ENCODE measurements at regions not wholly inside any gene's neighbourhood (a gene's known extent, or its start where the extent isn't known, plus 50 kb on each side); places are given as distances from the start of the nearest gene placed in this dataset.
A peak's percentile ranks its signal among the peaks of the same experiment; 100 is the strongest.

DNA sequence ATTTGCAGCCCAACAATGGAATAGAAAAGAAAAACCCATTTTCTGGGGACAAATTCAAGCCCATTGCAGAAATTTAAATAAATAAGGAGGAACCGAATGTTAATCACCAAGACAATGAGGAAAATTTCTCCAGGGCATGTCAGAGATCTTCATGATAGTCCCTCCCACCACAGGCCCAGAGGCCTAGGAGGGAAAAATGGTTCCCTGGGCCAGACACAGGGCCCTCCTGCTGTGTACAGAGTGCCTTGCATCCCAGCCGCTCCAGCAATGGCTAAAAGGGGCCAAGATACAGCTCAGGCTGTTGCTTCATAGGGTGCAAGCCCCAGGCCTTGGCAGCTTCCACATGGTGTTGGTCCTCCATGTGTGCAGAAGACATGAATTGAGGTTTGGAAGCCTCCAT, 73.4 kb upstream of the FOXE1 start:
- Mint-ChIP-seq H3K36me3 (ENCODE audit: low read depth) (peaks cover 35% of the 10 kb centered on the region), H3K9me3 (peaks cover 24% of the 10 kb centered on the region), H3K4me3 (no peak overlapping the region), H3K27ac (no peak overlapping the region), H3K27me3 (ENCODE audit: insufficient read depth) (peaks cover 5% of the 10 kb centered on the region; the same call in 1 of the 2 replicates), H3K4me1 (ENCODE audit: low read depth) (peaks cover 6% of the 10 kb centered on the region)
- DNase-seq, result no peak
- TF ChIP-seq, protein P1, sequence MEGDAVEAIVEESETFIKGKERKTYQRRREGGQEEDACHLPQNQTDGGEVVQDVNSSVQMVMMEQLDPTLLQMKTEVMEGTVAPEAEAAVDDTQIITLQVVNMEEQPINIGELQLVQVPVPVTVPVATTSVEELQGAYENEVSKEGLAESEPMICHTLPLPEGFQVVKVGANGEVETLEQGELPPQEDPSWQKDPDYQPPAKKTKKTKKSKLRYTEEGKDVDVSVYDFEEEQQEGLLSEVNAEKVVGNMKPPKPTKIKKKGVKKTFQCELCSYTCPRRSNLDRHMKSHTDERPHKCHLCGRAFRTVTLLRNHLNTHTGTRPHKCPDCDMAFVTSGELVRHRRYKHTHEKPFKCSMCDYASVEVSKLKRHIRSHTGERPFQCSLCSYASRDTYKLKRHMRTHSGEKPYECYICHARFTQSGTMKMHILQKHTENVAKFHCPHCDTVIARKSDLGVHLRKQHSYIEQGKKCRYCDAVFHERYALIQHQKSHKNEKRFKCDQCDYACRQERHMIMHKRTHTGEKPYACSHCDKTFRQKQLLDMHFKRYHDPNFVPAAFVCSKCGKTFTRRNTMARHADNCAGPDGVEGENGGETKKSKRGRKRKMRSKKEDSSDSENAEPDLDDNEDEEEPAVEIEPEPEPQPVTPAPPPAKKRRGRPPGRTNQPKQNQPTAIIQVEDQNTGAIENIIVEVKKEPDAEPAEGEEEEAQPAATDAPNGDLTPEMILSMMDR (IDR thresholded peaks at IDR 0.05), result no peak

DNA sequence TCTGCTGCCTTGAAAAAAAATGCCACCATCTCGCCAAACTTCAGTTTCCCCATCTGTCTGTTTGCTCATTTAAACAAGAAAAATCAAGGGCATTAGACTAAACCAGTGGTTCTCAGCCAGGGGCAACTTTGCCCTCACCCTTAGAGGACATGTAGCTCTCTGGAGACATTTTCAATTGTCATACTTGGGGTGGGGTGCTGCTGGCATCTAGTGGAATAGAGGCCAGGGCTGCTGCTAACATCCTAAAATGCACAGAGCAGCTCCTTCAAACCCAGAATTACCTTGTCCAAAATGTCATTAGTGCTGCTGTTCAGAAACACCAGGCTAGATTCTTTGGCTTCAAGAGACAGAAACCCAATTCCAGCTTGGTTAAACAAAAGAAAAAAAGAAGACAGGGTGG, 71.1 kb upstream of the FOXE1 start:
- peaks cover 5% of the 10 kb centered on the region; the same call in 1 of the 2 replicates for H3K27me3 Mint-ChIP-seq (ENCODE audit: insufficient read depth)
- peaks cover 24% of the 10 kb centered on the region for H3K9me3 Mint-ChIP-seq
- H3K36me3 Mint-ChIP-seq (ENCODE audit: low read depth), result peaks cover 30% of the 10 kb centered on the region
- DNase-seq, result no peak
- no peak overlapping the region for H3K4me3 Mint-ChIP-seq
- H3K27ac Mint-ChIP-seq, result no peak overlapping the region
- H3K4me1 Mint-ChIP-seq (ENCODE audit: low read depth), result peaks cover 10% of the 10 kb centered on the region
- TF ChIP-seq, protein P1 (IDR thresholded peaks at IDR 0.05), result no peak

DNA sequence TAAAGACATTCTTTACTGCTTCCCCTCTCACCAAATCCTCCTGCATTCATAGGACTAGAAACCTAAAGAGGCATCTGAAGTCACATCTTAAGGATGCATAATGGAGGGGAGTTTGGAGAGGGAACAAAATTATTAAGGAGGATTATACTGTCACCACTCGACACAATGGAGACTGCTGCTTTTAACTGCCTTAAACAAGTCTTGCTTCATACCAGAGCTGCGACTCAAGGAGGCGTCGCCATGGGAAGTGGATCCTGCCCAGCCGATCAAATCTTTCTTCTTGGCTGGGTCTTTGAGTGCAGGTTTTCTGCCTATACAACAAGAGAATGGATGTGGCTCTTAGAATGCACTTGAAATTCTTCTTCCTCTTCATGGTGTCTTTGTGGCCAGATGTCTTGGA, 66.7 kb upstream of the FOXE1 start:
- H3K27ac Mint-ChIP-seq, result peak overlapping the region; percentile 51; the same call in 1 of the 2 replicates
- peaks cover 10% of the 10 kb centered on the region for H3K4me1 Mint-ChIP-seq (ENCODE audit: low read depth)
- peak; percentile 60 for DNase-seq
- peak overlapping the region; percentile 20; the same call in 1 of the 2 replicates for H3K4me3 Mint-ChIP-seq
- TF ChIP-seq, protein P1 (IDR thresholded peaks at IDR 0.05), result no peak
- peaks cover 7% of the 10 kb centered on the region for H3K27me3 Mint-ChIP-seq (ENCODE audit: insufficient read depth)
- no peaks in the 10 kb centered on the region for H3K9me3 Mint-ChIP-seq
- H3K36me3 Mint-ChIP-seq (ENCODE audit: low read depth), result peaks cover 7% of the 10 kb centered on the region

DNA sequence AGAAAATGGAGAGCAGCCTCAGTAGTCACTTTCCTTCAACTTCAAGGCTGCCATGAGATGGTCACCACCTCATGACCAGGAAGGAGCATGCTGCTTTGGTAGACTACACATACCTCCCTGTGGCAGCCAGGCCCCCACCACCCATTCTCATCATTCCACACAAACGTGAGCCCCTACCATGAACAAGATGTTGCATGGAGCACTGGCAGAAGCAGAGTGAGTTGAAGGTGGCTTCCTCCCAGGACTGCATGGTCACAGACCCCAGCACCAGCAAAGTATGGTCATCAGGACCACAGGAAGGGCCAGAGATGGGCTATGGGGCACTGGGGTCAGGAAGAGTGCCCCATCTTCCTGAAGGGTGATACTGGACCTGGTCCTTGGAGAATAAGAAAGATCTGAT, 65.5 kb upstream of the FOXE1 start:
- Mint-ChIP-seq H3K9me3 (no peaks in the 10 kb centered on the region), H3K27ac (no peak overlapping the region), H3K4me3 (no peak overlapping the region), H3K27me3 (ENCODE audit: insufficient read depth) (peaks cover 7% of the 10 kb centered on the region), H3K4me1 (ENCODE audit: low read depth) (peaks cover 10% of the 10 kb centered on the region), H3K36me3 (ENCODE audit: low read depth) (peaks cover 7% of the 10 kb centered on the region)
- DNase-seq, result no peak
- TF ChIP-seq, protein P1 (IDR thresholded peaks at IDR 0.05), result no peak

- H3K36me3 Mint-ChIP-seq (ENCODE audit: low read depth), result peaks cover 7% of the 10 kb centered on the region
- H3K27ac Mint-ChIP-seq, result no peak overlapping the region
- H3K27me3 Mint-ChIP-seq (ENCODE audit: insufficient read depth), result peaks cover 4% of the 10 kb centered on the region
- no peaks in the 10 kb centered on the region for H3K9me3 Mint-ChIP-seq
- no peak overlapping the region for H3K4me3 Mint-ChIP-seq
- TF ChIP-seq, protein P1 (IDR thresholded peaks at IDR 0.05), result no peak
- H3K4me1 Mint-ChIP-seq (ENCODE audit: low read depth), result peaks cover 10% of the 10 kb centered on the region
- DNase-seq, result peak; percentile 18
Measured at GRCh38 chr9:97788763-97789663, 64.0 kb upstream of the FOXE1 start.
